Panc1 (cell line): ENCODE measurements at regions not wholly inside any gene's neighbourhood (a gene's known extent, or its start where the extent isn't known, plus 50 kb on each side); places are given as distances from the start of the nearest gene placed in this dataset.
A peak's percentile ranks its signal among the peaks of the same experiment; 100 is the strongest.
"Not testable (repeated sequence)": the region's sequence is repeated elsewhere in the genome, so short reads cannot be mapped to it uniquely, and the experiment has no call there.

Source experiments
- ATAC-seq: fragments of 200-7000 bp; cut with Tn5 transposase; 2 replicates; pipeline ENCODE4 v1.9.1; 2020; ENCODE audit warnings: mild to moderate bottlenecking, moderate library complexity
- BruUV-seq: library from RNA; stranded (reverse); fragments of 400-500 nt; replicated peaks from 2 replicates; lab custom pipeline; 2021; lab: Mats Ljungman, UMichigan
- CTCF ChIA-PET: fragments of 300-600 bp; sonication (Branson Sonifier 250); formaldehyde crosslinking; loops from one replicate; lab custom pipeline; 2022; ENCODE audit warnings: antibody characterized with exemption; lab: Charles Lee
- POLR2A ChIA-PET: fragments of 300-600 bp; sonication (Branson Sonifier 250); formaldehyde crosslinking; loops from one replicate; lab custom pipeline; 2022; ENCODE audit warnings: antibody characterized with exemption; lab: Charles Lee
- DNase-seq: peaks from one replicate; pipeline ENCODE4 v3.0.0-alpha.2; 2010; ENCODE audit warnings: low read depth, low spot score
- H3K27ac ChIP-seq: 2 replicates; pipeline ENCODE4 v1.5.1; 2011; ENCODE audit warnings: mild to moderate bottlenecking, low read length, inconsistent platforms
- H3K27me3 ChIP-seq: fragments of 200-500 bp; sonication (Bioruptor generic); 2 replicates; pipeline ENCODE4 v1.6.0; 2014; ENCODE audit warnings: low read length, inconsistent platforms; ENCODE audit not compliant: control insufficient read depth, insufficient read depth
- H3K36me3 ChIP-seq: fragments of 200-500 bp; sonication (Bioruptor generic); 2 replicates; pipeline ENCODE4 v1.5.1; 2014; ENCODE audit warnings: inconsistent platforms, mild to moderate bottlenecking, low read length, moderate library complexity; ENCODE audit not compliant: control insufficient read depth, insufficient read depth
- H3K4me1 ChIP-seq: 2 replicates; pipeline ENCODE4 v1.5.1; 2011; ENCODE audit warnings: inconsistent platforms, mild to moderate bottlenecking, low read length, moderate library complexity; ENCODE audit not compliant: control insufficient read depth, insufficient read depth
- H3K4me3 ChIP-seq, 2 experiments: 2 replicates each; pipeline ENCODE4 v1.5.1; 2011 to 2012; ENCODE audit warnings: low read depth in 2 of 2, low read length in 2 of 2, mild to moderate bottlenecking in 2 of 2, inconsistent platforms in 1 of 2, moderate library complexity in 1 of 2
- H3K9me3 ChIP-seq: fragments of 200-500 bp; sonication (Bioruptor generic); 2 replicates; pipeline ENCODE4 v1.5.1; 2014; ENCODE audit warnings: low read depth, mild to moderate bottlenecking, inconsistent platforms, low read length, moderate library complexity; ENCODE audit not compliant: control insufficient read depth, insufficient read depth
- in situ Hi-C: cut with HindIII; loops from 2 replicates; pipeline ENCODE4 v1.10.0; 2016; ENCODE audit warnings: low sequenced_read_pairs, low pct_unique_long_range_greater_than_20kb
- intact Hi-C: fragments of 100-400 bp; cut with micrococcal nuclease; formaldehyde crosslinking; loops from one replicate; pipeline ENCODE4 v1.10.0; 2022; ENCODE audit not compliant: unreplicated experiment

DNA sequence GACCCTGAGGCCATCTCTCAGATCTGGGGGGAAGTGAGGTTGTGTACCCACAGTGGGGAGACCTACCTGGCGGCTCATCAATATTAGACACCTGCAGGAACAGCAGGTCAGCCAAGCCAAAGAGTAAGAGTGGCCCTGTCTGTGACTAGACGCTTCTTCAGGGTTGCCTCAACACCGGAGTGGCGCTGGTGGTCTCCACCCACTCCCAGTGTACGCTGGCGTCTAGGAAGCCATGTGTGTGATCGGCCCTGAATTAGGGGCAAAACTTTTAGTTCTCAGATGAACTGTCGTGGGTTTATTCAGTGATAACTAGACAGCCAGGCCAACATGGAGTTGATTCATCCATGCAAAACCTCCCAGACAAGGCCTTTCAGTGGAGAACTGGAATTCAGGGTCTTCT is 229.3 kb upstream of the PLGLB2 start:
- H3K4me3 ChIP-seq, intact Hi-C loops, DNase-seq, H3K27me3 ChIP-seq, H3K4me1 ChIP-seq, POLR2A ChIA-PET, BruUV-seq, CTCF ChIA-PET, ATAC-seq, H3K36me3 ChIP-seq, H3K27ac ChIP-seq, in situ Hi-C loops, H3K9me3 ChIP-seq: not testable (repeated sequence)

DNA sequence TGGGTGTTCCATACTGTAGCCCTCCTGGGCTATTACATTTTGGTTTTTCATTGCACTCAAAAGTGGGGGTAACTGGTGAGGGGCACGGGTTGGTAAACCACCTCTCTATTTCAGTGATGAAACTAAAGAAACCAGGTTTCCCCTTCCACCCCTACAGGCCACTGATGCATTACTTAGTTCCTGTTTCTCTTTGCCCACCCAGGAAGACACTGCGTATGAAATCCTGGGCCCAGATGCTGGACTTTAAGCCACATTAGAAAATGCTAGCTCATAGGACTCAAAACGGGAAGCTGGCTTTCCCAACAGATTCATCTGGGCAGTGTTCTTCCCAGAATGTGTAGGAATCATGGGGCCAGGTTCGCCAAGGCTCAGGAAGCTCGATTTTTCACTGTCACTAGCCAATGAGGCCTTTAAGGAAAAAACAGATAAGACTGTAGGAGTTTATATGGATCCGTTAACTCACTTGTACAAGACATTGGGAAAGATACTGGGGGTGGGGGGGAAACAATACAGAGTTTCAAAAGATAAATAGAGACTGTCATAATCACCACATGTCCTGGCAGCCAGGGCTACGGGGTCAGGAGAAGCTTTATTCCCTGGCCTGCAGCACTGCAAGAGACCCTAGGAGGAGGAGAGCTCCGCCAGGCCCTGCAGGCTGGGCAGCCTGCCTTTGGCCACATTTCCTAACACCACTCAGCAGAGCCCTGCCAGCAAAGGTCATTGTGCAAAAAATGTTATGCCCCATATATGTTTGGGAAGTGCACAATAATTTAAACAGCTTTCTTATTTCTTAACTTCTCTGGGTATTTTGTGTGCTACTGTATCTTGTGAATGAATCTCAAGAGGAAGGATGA is 228.5 kb upstream of the PLGLB2 start:
- H3K9me3 ChIP-seq, CTCF ChIA-PET, intact Hi-C loops, ATAC-seq, BruUV-seq, H3K27me3 ChIP-seq, H3K27ac ChIP-seq, in situ Hi-C loops, H3K36me3 ChIP-seq, DNase-seq, POLR2A ChIA-PET, H3K4me1 ChIP-seq, H3K4me3 ChIP-seq: not testable (repeated sequence)

GRCh38 chr2:87521057-87521456 is 226.8 kb upstream of the PLGLB2 start:
- H3K36me3 ChIP-seq, CTCF ChIA-PET, in situ Hi-C loops, H3K27me3 ChIP-seq, H3K4me1 ChIP-seq, H3K9me3 ChIP-seq, H3K4me3 ChIP-seq, DNase-seq, H3K27ac ChIP-seq, BruUV-seq, ATAC-seq, intact Hi-C loops, POLR2A ChIA-PET: not testable (repeated sequence)

- H3K9me3 ChIP-seq, DNase-seq, ATAC-seq, BruUV-seq, H3K4me3 ChIP-seq, POLR2A ChIA-PET, H3K27ac ChIP-seq, H3K4me1 ChIP-seq, intact Hi-C loops, H3K36me3 ChIP-seq, H3K27me3 ChIP-seq, in situ Hi-C loops, CTCF ChIA-PET: not testable (repeated sequence)
Observed at GRCh38 chr2:87521489-87521888, 226.4 kb upstream of the PLGLB2 start.

- CTCF ChIA-PET, H3K4me1 ChIP-seq, H3K27ac ChIP-seq, in situ Hi-C loops, H3K9me3 ChIP-seq, H3K36me3 ChIP-seq, H3K27me3 ChIP-seq, H3K4me3 ChIP-seq, DNase-seq, intact Hi-C loops, BruUV-seq, POLR2A ChIA-PET, ATAC-seq: not testable (repeated sequence)
Observed at GRCh38 chr2:87524619-87525188, 223.2 kb upstream of the PLGLB2 start.

DNA sequence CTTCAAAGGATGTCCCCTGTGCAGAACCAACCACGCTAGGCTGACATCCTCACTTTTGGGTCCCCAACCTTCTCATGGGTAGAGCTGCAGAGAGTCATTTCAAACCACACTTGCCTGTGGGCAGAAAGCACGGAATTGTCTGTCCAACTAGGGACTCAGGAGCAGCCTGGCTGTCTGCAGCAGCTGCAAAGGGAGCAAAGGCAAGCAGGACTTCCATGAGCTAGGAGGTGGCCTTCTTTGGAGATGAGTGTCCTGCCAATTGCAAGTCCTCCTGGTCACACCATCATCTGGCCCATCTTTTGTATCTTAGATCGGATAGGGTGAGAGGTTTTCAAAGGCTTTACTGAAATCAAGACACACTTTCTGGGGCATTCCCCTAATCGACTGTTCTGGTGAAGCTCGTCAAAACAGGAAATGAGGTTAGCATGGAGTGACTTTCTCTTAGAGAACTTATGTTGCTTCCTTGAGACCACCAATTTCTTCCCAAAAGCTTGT is 222.3 kb upstream of the PLGLB2 start:
- intact Hi-C loops, POLR2A ChIA-PET, in situ Hi-C loops, H3K27ac ChIP-seq, H3K4me3 ChIP-seq, H3K27me3 ChIP-seq, BruUV-seq, H3K9me3 ChIP-seq, DNase-seq, CTCF ChIA-PET, ATAC-seq, H3K36me3 ChIP-seq, H3K4me1 ChIP-seq: not testable (repeated sequence)

DNA sequence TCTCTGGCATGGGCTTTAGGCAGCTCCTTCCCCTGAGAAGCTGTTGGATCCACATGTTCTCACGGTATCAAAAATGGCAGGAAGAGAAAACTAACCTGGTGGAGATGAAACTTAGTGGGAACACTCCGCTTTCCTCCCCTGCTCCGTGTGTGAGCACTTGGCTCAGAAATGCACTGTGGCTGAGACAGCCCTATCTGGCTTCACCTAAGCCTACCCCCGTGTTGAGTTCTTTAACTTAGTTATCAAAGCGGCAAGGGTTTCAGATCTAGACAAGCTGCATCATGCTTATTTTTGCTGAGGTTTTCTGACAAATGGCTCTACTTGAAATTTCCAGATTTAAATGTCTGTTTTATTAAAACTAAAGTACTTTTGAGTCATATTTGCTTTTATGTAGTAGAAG is 221.6 kb upstream of the PLGLB2 start:
- H3K4me3 ChIP-seq, POLR2A ChIA-PET, CTCF ChIA-PET, H3K36me3 ChIP-seq, ATAC-seq, H3K9me3 ChIP-seq, H3K27me3 ChIP-seq, DNase-seq, in situ Hi-C loops, intact Hi-C loops, H3K27ac ChIP-seq, H3K4me1 ChIP-seq: not testable (repeated sequence)
- TSS peak; percentile 69 for BruUV-seq
